A673 (cell line): ENCODE measurements at regions not wholly inside any gene's neighbourhood (a gene's known extent, or its start where the extent isn't known, plus 50 kb on each side); places are given as distances from the start of the nearest gene placed in this dataset.

Experiments
- BruUV-seq: library from RNA; stranded (reverse); fragments of 400-500 nt; replicated peaks from 2 replicates; lab custom pipeline; 2021; lab: Mats Ljungman, UMichigan
- CTCF ChIA-PET: fragments of 300-600 bp; sonication (Branson Sonifier 250); formaldehyde crosslinking; loops from one replicate; lab custom pipeline; 2022; ENCODE audit warnings: antibody characterized with exemption; lab: Charles Lee
- POLR2A ChIA-PET: fragments of 300-600 bp; sonication (Branson Sonifier 250); formaldehyde crosslinking; loops from one replicate; lab custom pipeline; 2022; ENCODE audit warnings: antibody characterized with exemption; ENCODE audit not compliant: low non-redundant PET; lab: Charles Lee
- DNase-seq: peaks from one replicate; pipeline ENCODE4 v3.0.0-alpha.2; 2015; ENCODE audit warnings: low spot score
- H3K27ac ChIP-seq: fragments of 200-600 bp; sonication (generic); 2 replicates; pipeline ENCODE4 v1.5.1; 2016; ENCODE audit warnings: mixed run types, low read depth, mild to moderate bottlenecking, mixed read lengths, antibody characterized with exemption, low read length; ENCODE audit not compliant: poor library complexity, severe bottlenecking
- H3K27me3 ChIP-seq: fragments of 200-600 bp; sonication (generic); replicated peaks from 2 replicates; pipeline ENCODE4 v1.6.1; 2017; ENCODE audit warnings: mixed run types, low read depth, mild to moderate bottlenecking, mixed read lengths, antibody characterized with exemption, low read length; ENCODE audit not compliant: insufficient read depth, poor library complexity
- H3K36me3 ChIP-seq: fragments of 200-600 bp; sonication (generic); 2 replicates; pipeline ENCODE4 v1.6.1; 2016; ENCODE audit warnings: mixed run types, mild to moderate bottlenecking, mixed read lengths, antibody characterized with exemption, low read length; ENCODE audit not compliant: insufficient read depth, poor library complexity, severe bottlenecking
- H3K4me1 ChIP-seq: fragments of 200-600 bp; sonication (generic); 2 replicates; pipeline ENCODE4 v1.6.1; 2017; ENCODE audit warnings: mixed run types, mild to moderate bottlenecking, mixed read lengths, antibody characterized with exemption, low read length; ENCODE audit not compliant: insufficient read depth, poor library complexity, severe bottlenecking
- H3K4me3 ChIP-seq: fragments of 200-600 bp; sonication (generic); 2 replicates; pipeline ENCODE4 v1.5.1; 2016; ENCODE audit warnings: low read depth, mixed run types, mild to moderate bottlenecking, mixed read lengths, low read length; ENCODE audit not compliant: poor library complexity, severe bottlenecking
- H3K9me3 ChIP-seq: fragments of 200-600 bp; sonication (generic); 2 replicates; pipeline ENCODE4 v1.6.1; 2016; ENCODE audit warnings: mixed run types, low read depth, mild to moderate bottlenecking, mixed read lengths, antibody characterized with exemption, low read length; ENCODE audit not compliant: poor library complexity, severe bottlenecking
- EZH2 ChIP-seq: fragments of 200-600 bp; sonication (generic); IDR thresholded peaks from 2 replicates; pipeline ENCODE4 v1.6.1; 2017; ENCODE audit warnings: borderline replicate concordance, low read depth, mild to moderate bottlenecking, mixed read lengths, antibody characterized with exemption, low read length; ENCODE audit not compliant: poor library complexity, severe bottlenecking
- intact Hi-C: fragments of 100-400 bp; cut with micrococcal nuclease; formaldehyde crosslinking; loops from one replicate; pipeline ENCODE4 v1.10.0; 2022; ENCODE audit not compliant: unreplicated experiment
- TF ChIP-seq, protein P1 (sequence below): fragments of 300-800, 200-600 bp; sonication (generic); conservative IDR thresholded peaks from 2 replicates; pipeline ENCODE4 v1.5.1; 2017; ENCODE audit warnings: low read depth, mild to moderate bottlenecking, antibody characterized with exemption, low read length, moderate library complexity, mixed read lengths

- intact Hi-C loops, result no loop called here
- Histone ChIP-seq H3K27ac (no peak overlapping the region), H3K4me1 (no peaks in the 10 kb centered on the region), H3K27me3 (no peaks in the 10 kb centered on the region), H3K36me3 (no peaks in the 10 kb centered on the region), H3K9me3 (no peaks in the 10 kb centered on the region), H3K4me3 (no peak overlapping the region)
- TF ChIP-seq, protein P1, sequence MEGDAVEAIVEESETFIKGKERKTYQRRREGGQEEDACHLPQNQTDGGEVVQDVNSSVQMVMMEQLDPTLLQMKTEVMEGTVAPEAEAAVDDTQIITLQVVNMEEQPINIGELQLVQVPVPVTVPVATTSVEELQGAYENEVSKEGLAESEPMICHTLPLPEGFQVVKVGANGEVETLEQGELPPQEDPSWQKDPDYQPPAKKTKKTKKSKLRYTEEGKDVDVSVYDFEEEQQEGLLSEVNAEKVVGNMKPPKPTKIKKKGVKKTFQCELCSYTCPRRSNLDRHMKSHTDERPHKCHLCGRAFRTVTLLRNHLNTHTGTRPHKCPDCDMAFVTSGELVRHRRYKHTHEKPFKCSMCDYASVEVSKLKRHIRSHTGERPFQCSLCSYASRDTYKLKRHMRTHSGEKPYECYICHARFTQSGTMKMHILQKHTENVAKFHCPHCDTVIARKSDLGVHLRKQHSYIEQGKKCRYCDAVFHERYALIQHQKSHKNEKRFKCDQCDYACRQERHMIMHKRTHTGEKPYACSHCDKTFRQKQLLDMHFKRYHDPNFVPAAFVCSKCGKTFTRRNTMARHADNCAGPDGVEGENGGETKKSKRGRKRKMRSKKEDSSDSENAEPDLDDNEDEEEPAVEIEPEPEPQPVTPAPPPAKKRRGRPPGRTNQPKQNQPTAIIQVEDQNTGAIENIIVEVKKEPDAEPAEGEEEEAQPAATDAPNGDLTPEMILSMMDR, result no peak
- TF ChIP-seq EZH2, result no peak
- POLR2A ChIA-PET, result no interaction called here
- DNase-seq, result no peak
- CTCF ChIA-PET, result interaction anchor here (0.6 kb wide), 1 partner anchor 13 kb away, joined by 3 read pairs; no protein-coding TSS in a partner anchor
- BruUV-seq, result no TSS peak
These were observed 81.6 kb downstream of the PHETA1 start for GRCh38 chr12:111287125-111287900.

DNA sequence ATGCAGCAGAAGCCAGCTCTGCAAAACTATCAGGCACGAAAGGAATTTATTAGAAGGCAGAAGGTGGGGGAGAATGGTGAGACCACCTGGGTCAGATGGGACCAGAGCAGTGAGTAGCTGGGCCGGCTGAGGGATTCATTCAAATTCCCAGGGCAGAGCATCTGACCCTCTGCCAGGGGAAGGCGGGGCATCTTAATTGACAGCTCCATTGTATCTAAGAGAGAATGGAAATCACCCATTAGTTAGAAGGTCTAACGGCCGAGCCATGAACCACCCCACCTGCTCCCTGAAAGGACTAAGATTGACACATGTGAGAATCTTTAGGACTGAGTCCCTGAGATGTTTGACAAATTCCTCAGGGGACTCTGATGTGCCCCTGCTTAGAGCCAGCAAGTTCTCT lies 83.7 kb downstream of the PHETA1 start:
- H3K36me3 ChIP-seq, result no peaks in the 10 kb centered on the region
- no TSS peak for BruUV-seq
- intact Hi-C loops, result no loop called here
- ChIA-PET CTCF (no interaction called here), POLR2A (no interaction called here)
- no peaks in the 10 kb centered on the region for H3K9me3 ChIP-seq
- no peak for DNase-seq
- no peaks in the 10 kb centered on the region for H3K27me3 ChIP-seq
- H3K27ac ChIP-seq, result no peak overlapping the region
- TF ChIP-seq, protein P1, result no peak
- no peak for TF ChIP-seq EZH2
- no peak overlapping the region for H3K4me3 ChIP-seq
- no peaks in the 10 kb centered on the region for H3K4me1 ChIP-seq

DNA sequence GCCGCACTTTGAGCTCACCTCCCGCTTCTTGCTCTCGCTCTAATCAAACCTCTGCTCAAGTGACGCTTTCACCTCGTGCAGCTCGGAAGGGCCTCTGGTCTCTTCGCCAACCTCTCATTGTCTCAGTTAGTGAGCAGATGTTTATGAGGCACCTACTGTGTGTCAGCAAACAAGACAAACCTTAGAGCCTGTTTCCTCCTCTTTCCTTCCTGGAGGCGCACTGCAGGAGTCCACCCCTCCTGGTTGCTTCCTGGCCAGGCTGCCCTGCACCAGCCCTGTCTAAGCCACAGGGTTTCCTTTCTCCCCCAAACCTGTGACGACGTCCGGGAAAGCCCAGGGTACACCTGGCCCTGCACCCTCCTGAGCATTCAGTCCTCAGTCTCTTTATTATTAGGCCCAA lies 84.2 kb downstream of the PHETA1 start:
- no peaks in the 10 kb centered on the region for H3K9me3 ChIP-seq
- no peaks in the 10 kb centered on the region for H3K36me3 ChIP-seq
- no peaks in the 10 kb centered on the region for H3K27me3 ChIP-seq
- POLR2A ChIA-PET, result no interaction called here
- no peak for DNase-seq
- no peak overlapping the region for H3K27ac ChIP-seq
- no peaks in the 10 kb centered on the region for H3K4me1 ChIP-seq
- intact Hi-C loops, result no loop called here
- BruUV-seq, result no TSS peak
- CTCF ChIA-PET, result no interaction called here
- H3K4me3 ChIP-seq, result no peak overlapping the region
- TF ChIP-seq, protein P1, result no peak
- TF ChIP-seq EZH2, result no peak
